ENCODE measurements at regions not wholly inside any gene's neighbourhood (a gene's known extent, or its start where the extent isn't known, plus 50 kb on each side); places are given as distances from the start of the nearest gene placed in this dataset.

DNA sequence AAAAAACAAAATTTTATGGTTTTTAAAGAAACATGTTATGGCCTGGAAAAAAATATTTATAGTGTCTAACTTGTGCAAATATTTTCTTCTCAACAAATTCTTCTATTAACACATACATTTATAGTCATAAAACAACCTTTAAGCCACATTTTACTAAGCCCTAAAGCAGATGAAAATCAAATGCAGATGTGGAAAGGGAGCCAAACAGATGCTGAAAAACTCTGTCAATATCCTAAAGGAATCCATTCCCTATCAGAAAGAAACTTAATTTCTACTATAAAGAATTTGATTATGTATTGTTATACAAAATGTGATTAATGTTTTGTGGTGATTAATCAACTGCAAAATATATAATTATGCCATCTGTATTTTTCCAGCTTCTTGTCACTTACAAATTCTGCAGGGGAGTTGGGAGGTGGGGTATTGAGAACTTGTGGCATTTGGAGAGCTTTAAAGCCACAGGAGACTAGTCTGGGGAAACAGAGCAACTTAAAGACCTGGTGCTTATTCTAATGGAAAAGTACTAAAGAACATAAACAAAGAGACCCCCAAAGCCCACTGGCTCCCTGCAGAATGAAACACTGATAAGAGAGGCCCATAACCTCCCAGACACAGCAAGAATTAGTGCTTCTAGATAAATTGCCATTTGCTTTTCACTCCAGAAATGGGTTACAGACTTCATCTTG is 1721.0 kb upstream of the PIK3C3 start:
- no peak overlapping the region for H3K4me3 Mint-ChIP-seq
- no peaks in the 10 kb centered on the region for H3K36me3 Mint-ChIP-seq
- no peaks in the 10 kb centered on the region for H3K4me1 Mint-ChIP-seq
- DNase-seq (ENCODE audit: low spot score in 2 of 2) (no peak), ATAC-seq (no peak)
- peaks cover 10% of the 10 kb centered on the region for H3K9me3 Mint-ChIP-seq
- no peak overlapping the region for H3K27ac Mint-ChIP-seq

DNA sequence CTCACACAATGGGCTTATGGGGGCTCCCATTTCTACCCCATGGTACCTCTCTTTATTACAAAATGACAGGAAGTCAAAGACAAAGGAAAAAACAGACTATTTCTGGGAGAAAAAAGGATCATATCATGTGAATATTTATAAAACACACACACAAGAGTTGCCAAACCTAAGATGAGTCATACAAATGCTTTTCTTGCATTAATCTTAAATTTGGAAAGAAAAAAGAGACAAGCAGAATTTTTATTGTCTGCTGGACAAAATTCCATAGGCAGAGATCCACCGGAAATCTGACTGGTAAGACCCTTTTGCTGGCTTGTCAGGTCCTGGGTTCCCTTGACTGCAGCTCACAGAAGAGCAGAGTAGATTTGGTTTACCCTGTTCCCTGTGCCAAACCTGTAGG is 1732.3 kb upstream of the PIK3C3 start:
- ATAC-seq, result no peak
- H3K27ac Mint-ChIP-seq, result no peak overlapping the region
- no peak for DNase-seq (ENCODE audit: low spot score in 2 of 2)
- no peaks in the 10 kb centered on the region for H3K4me1 Mint-ChIP-seq
- H3K36me3 Mint-ChIP-seq, result no peaks in the 10 kb centered on the region
- H3K9me3 Mint-ChIP-seq, result peaks cover 23% of the 10 kb centered on the region
- H3K4me3 Mint-ChIP-seq, result no peak overlapping the region

- H3K36me3 Mint-ChIP-seq, result no peaks in the 10 kb centered on the region
- H3K4me1 Mint-ChIP-seq, result no peaks in the 10 kb centered on the region
These were observed 1738.2 kb upstream of the PIK3C3 start for GRCh38 chr18:40216856-40217255.

DNA sequence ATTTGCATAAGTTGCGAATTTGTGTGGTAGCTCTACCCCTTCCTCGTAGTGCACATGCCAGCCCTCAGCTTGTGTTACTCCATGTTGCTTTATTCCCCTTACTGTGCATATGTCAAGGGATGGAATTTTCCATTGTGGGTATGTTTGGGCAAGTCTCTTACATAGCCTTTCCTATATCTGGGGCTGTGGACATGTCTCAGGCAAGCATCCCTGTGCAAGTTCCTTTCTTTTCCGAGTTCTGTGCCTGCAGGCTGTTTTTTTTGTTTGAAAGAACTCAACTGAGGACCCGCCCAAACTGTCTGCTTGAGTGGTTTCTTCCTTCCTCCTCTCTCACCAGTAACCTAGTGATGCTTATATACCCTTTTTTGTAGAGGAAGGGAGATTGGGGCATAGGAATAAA is 1739.1 kb upstream of the PIK3C3 start:
- Mint-ChIP-seq H3K4me3 (no peak overlapping the region), H3K4me1 (no peaks in the 10 kb centered on the region), H3K9me3 (peaks cover 10% of the 10 kb centered on the region), H3K36me3 (no peaks in the 10 kb centered on the region), H3K27ac (no peak overlapping the region)
- no peak for ATAC-seq
- no peak for DNase-seq (ENCODE audit: low spot score in 2 of 2)

More at GRCh38 chr18:40216856-40217255, 1738.2 kb upstream of the PIK3C3 start:
- Mint-ChIP-seq H3K4me3 (no peak overlapping the region), H3K9me3 (peaks cover 8% of the 10 kb centered on the region), H3K27ac (no peak overlapping the region)
- DNase-seq (ENCODE audit: low spot score in 2 of 2), result no peak
- ATAC-seq, result no peak

GRCh38 chr18:40210696-40211095 is 1744.3 kb upstream of the PIK3C3 start:
- H3K4me3 Mint-ChIP-seq, result no peak overlapping the region
- H3K36me3 Mint-ChIP-seq, result no peaks in the 10 kb centered on the region
- DNase-seq (ENCODE audit: low spot score in 2 of 2), result no peak
- H3K9me3 Mint-ChIP-seq, result peaks cover 14% of the 10 kb centered on the region
- no peak for ATAC-seq
- H3K4me1 Mint-ChIP-seq, result no peaks in the 10 kb centered on the region
- H3K27ac Mint-ChIP-seq, result no peak overlapping the region

- Mint-ChIP-seq H3K9me3 (peaks cover 17% of the 10 kb centered on the region), H3K4me3 (no peak overlapping the region), H3K36me3 (no peaks in the 10 kb centered on the region), H3K27ac (no peak overlapping the region), H3K4me1 (no peaks in the 10 kb centered on the region)
- no peak for ATAC-seq
- no peak for DNase-seq (ENCODE audit: low spot score in 2 of 2)
These were observed 1746.1 kb upstream of the PIK3C3 start for GRCh38 chr18:40208958-40209357.

GRCh38 chr18:40197711-40198110 is 1757.3 kb upstream of the PIK3C3 start:
- Mint-ChIP-seq H3K9me3 (peaks cover 20% of the 10 kb centered on the region), H3K36me3 (no peaks in the 10 kb centered on the region), H3K4me3 (no peak overlapping the region), H3K4me1 (no peaks in the 10 kb centered on the region), H3K27ac (no peak overlapping the region)
- no peak for DNase-seq (ENCODE audit: low spot score in 2 of 2)
- ATAC-seq, result no peak

GRCh38 chr18:40186677-40187076 is 1768.4 kb upstream of the PIK3C3 start:
- Mint-ChIP-seq H3K4me3 (no peak overlapping the region), H3K36me3 (no peaks in the 10 kb centered on the region), H3K27ac (no peak overlapping the region), H3K4me1 (no peaks in the 10 kb centered on the region), H3K9me3 (peaks cover 13% of the 10 kb centered on the region)
- DNase-seq (ENCODE audit: low spot score in 2 of 2) (no peak), ATAC-seq (no peak)

DNA sequence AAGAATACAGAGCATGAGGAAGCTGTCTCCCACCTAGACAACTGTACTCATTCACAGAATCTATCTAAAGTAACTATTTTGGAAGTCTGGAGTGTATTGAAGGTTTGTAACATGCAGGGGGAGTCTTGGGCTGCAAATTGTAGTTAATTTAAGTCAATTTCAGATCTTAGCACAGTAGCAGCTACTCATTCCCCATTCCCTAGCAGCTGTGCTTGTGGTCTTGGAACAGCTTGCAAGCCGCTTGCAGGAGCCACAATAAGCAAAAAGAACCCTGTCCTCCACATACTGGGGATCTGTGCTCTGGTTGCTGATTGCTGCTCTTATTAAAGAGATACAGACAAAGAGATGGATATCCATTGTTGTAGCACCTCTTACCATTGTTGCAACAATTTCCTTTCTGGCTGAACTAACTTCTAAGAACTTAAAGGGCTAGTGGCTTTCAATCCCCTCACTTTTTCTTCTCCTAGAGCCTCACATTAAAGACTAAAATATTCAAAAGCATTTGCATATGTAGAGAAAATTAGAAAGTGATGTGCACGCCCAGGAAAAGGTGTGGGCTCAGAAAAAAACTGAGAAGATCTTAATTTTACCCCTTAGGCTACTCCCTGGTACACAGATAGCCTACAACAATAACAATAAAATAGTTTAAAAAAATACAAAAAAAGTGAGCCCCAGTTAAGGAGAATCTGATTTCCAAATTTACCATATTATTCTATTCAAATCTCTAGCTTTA is 1775.1 kb upstream of the PIK3C3 start:
- Mint-ChIP-seq H3K4me1 (no peaks in the 10 kb centered on the region), H3K9me3 (peaks cover 23% of the 10 kb centered on the region)
- DNase-seq (ENCODE audit: low spot score in 2 of 2), result no peak

GRCh38 chr18:40168026-40168425 is 1787.0 kb upstream of the PIK3C3 start:
- H3K36me3 Mint-ChIP-seq, result no peaks in the 10 kb centered on the region
- DNase-seq (ENCODE audit: low spot score in 2 of 2) (no peak), ATAC-seq (no peak)
- no peak overlapping the region for H3K4me3 Mint-ChIP-seq
- H3K9me3 Mint-ChIP-seq, result peaks cover 18% of the 10 kb centered on the region
- H3K4me1 Mint-ChIP-seq, result no peaks in the 10 kb centered on the region
- H3K27ac Mint-ChIP-seq, result no peak overlapping the region

More for the DNA sequence above, 1775.1 kb upstream of the PIK3C3 start:
- Mint-ChIP-seq H3K36me3 (no peaks in the 10 kb centered on the region), H3K4me3 (no peak overlapping the region), H3K27ac (no peak overlapping the region)
- no peak for ATAC-seq

GRCh38 chr18:40163254-40163653 is 1791.8 kb upstream of the PIK3C3 start:
- DNase-seq (ENCODE audit: low spot score in 2 of 2) (no peak), ATAC-seq (no peak)
- no peak overlapping the region for H3K27ac Mint-ChIP-seq
- H3K4me3 Mint-ChIP-seq, result no peak overlapping the region
- no peaks in the 10 kb centered on the region for H3K4me1 Mint-ChIP-seq
- no peaks in the 10 kb centered on the region for H3K36me3 Mint-ChIP-seq
- peaks cover 10% of the 10 kb centered on the region for H3K9me3 Mint-ChIP-seq

GRCh38 chr18:40160361-40160760 is 1794.7 kb upstream of the PIK3C3 start:
- no peaks in the 10 kb centered on the region for H3K4me1 Mint-ChIP-seq
- H3K36me3 Mint-ChIP-seq, result no peaks in the 10 kb centered on the region
- no peak overlapping the region for H3K27ac Mint-ChIP-seq
- ATAC-seq (no peak), DNase-seq (ENCODE audit: low spot score in 2 of 2) (no peak)
- H3K9me3 Mint-ChIP-seq, result peaks cover 13% of the 10 kb centered on the region
- H3K4me3 Mint-ChIP-seq, result no peak overlapping the region

DNA sequence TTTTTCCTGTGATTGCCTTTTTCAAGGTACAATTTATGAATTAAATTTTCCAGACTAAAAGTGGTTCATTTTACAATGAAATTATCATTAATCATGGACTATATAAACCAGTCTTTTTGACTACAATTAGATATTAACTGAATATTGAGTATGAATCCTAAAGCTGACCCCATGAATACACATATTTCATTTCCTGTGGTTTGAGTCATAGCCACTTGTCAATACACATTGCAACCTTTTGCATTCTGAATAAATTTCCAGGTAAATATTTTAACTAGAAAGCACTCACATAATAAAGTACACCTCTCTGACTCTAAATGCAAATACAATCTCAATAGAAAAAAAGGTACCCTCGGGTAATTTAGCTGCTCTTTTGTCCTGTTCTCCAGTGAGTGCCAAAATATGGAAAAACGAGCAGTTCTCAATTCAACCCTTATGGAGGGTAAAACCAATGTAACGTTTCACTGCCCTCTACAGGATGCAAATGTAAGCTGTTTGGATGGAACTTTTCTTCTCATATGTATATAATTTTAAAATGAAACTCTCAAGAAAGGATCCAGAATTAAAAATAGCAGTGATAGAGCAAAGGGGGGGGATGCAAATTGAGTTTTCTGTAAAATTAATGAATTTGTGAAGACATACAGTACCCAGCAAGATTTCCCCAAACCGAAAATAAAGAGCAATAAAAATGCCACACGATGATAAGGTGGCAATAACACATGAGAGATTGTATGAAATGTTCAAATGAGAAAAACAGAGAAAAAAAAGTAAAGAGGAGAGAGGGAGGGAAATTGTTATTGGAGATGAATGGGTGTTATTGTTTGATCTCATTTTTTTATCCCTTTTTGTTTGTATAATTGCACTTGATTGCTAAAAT is 1795.7 kb upstream of the PIK3C3 start:
- no peak for DNase-seq (ENCODE audit: low spot score in 2 of 2)

DNA sequence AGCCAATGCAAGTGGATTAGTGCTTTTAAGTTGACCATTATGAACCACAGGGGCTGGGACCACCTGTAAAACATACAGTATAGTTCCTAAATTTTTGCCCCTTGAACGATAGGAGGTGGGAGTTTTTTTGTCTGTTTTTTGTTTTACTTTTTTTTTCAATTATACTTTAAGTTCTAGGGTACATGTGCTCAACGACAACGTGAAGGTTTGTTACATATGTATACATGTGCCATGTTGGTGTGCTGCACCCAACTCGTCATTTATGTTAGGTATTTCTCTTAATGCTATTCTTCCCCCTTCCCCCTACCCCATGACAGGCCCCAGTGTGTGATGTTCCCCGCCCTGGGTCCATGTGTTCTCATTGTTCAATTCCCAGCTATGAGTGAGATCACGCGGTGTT is 1797.9 kb upstream of the PIK3C3 start:
- Mint-ChIP-seq H3K36me3 (no peaks in the 10 kb centered on the region), H3K9me3 (peaks cover 11% of the 10 kb centered on the region), H3K4me1 (no peaks in the 10 kb centered on the region), H3K4me3 (no peak overlapping the region), H3K27ac (no peak overlapping the region)
- DNase-seq (ENCODE audit: low spot score in 2 of 2), result no peak
- ATAC-seq, result no peak

More for the DNA sequence above, 1795.7 kb upstream of the PIK3C3 start:
- no peak overlapping the region for H3K27ac Mint-ChIP-seq
- H3K36me3 Mint-ChIP-seq, result no peaks in the 10 kb centered on the region
- H3K4me3 Mint-ChIP-seq, result no peak overlapping the region
- H3K9me3 Mint-ChIP-seq, result peaks cover 13% of the 10 kb centered on the region
- H3K4me1 Mint-ChIP-seq, result no peaks in the 10 kb centered on the region
- ATAC-seq, result no peak

DNA sequence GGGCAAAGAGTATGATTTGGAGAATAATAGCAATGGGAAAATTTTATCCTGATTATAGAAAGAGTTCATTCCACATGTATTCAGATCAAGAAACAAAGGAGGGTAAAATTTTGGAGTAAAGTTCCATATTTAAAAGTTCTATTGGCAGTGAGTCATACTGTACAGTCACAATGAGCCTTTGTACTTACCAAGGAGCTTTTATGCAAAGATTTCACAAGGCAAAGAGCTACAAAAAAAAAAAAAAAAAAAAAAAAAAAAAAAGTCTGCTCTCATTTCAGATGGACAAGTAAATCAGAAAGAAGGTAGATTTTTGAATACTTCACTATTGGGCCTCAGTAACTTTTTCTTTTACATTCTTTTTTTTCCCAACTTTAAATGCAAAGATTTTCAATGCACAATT is 1802.2 kb upstream of the PIK3C3 start:
- peaks cover 21% of the 10 kb centered on the region for H3K9me3 Mint-ChIP-seq
- H3K27ac Mint-ChIP-seq, result no peak overlapping the region
- H3K4me3 Mint-ChIP-seq, result no peak overlapping the region
- no peak for DNase-seq (ENCODE audit: low spot score in 2 of 2)
- no peak for ATAC-seq
- no peaks in the 10 kb centered on the region for H3K4me1 Mint-ChIP-seq
- no peaks in the 10 kb centered on the region for H3K36me3 Mint-ChIP-seq

All from stimulated activated effector memory CD8-positive, alpha-beta T cell treated with anti-CD3 and anti-CD28 coated beads, Interleukin-12 subunit alpha, Interleukin-12 subunit beta, amount 100 ng/mL, for 72 hours (primary cell).